22Rv1 (cell line): ENCODE measurements at regions not wholly inside any gene's neighbourhood (a gene's known extent, or its start where the extent isn't known, plus 50 kb on each side); places are given as distances from the start of the nearest gene placed in this dataset.

Experiments
- H3K27ac ChIP-seq: fragments of 450-650 bp; 2 replicates; pipeline ENCODE4 v1.5.1; 2017
- CTCF ChIP-seq: fragments of 450-650 bp; IDR thresholded peaks from 2 replicates; pipeline ENCODE4 v1.5.1; 2017; ENCODE audit warnings: mild to moderate bottlenecking
- ZFX ChIP-seq: fragments of 450-650 bp; IDR thresholded peaks from 2 replicates; pipeline ENCODE4 v1.6.1; 2017; ENCODE audit warnings: antibody characterized with exemption, borderline replicate concordance

- no peak for TF ChIP-seq ZFX
- peak; percentile 16; the same call in 1 of the 2 replicates for TF ChIP-seq CTCF
- peak overlapping the region; percentile 86 for H3K27ac ChIP-seq
Observed at GRCh38 chr9:33676746-33677505, 118.4 kb upstream of the PRSS3 start.

GRCh38 chr9:33677506-33677809 lies 117.9 kb upstream of the PRSS3 start:
- no peak for TF ChIP-seq CTCF
- no peak for TF ChIP-seq ZFX
- H3K27ac ChIP-seq: peak overlapping the region; percentile 86

GRCh38 chr9:33677961-33678360 lies 117.4 kb upstream of the PRSS3 start:
- no peak for TF ChIP-seq ZFX
- no peak for TF ChIP-seq CTCF

GRCh38 chr9:33682551-33682950 lies 112.8 kb upstream of the PRSS3 start:
- no peak overlapping the region for H3K27ac ChIP-seq
- no peak for TF ChIP-seq ZFX
- TF ChIP-seq CTCF: no peak

More at GRCh38 chr9:33677961-33678360, 117.4 kb upstream of the PRSS3 start:
- peak overlapping the region; percentile 86; the same call in 1 of the 2 replicates for H3K27ac ChIP-seq

GRCh38 chr9:33684831-33685230 lies 110.5 kb upstream of the PRSS3 start:
- TF ChIP-seq CTCF (no peak), ZFX (no peak)
- H3K27ac ChIP-seq: no peak overlapping the region

GRCh38 chr9:33686942-33687341 lies 108.4 kb upstream of the PRSS3 start:
- no peak overlapping the region for H3K27ac ChIP-seq
- TF ChIP-seq CTCF: no peak
- no peak for TF ChIP-seq ZFX

- TF ChIP-seq CTCF (no peak), ZFX (no peak)
- H3K27ac ChIP-seq: no peak overlapping the region
Observed at GRCh38 chr9:33687779-33688178, 107.6 kb upstream of the PRSS3 start.
